ENCODE measurements at regions not wholly inside any gene's neighbourhood (a gene's known extent, or its start where the extent isn't known, plus 50 kb on each side); places are given as distances from the start of the nearest gene placed in this dataset.

GRCh38 chr4:181761156-181761555, 482.0 kb upstream of the TENM3 start:
- TF ChIP-seq CTCF (conservative IDR thresholded peaks at IDR 0.05; ENCODE audit: low read depth, low read length) (no peak), EZH2 (IDR thresholded peaks at IDR 0.05; ENCODE audit: borderline replicate concordance, low read depth, low read length, poor library complexity, severe bottlenecking) (no peak)
